ENCODE measurements at regions not wholly inside any gene's neighbourhood (a gene's known extent, or its start where the extent isn't known, plus 50 kb on each side); places are given as distances from the start of the nearest gene placed in this dataset.

DNA sequence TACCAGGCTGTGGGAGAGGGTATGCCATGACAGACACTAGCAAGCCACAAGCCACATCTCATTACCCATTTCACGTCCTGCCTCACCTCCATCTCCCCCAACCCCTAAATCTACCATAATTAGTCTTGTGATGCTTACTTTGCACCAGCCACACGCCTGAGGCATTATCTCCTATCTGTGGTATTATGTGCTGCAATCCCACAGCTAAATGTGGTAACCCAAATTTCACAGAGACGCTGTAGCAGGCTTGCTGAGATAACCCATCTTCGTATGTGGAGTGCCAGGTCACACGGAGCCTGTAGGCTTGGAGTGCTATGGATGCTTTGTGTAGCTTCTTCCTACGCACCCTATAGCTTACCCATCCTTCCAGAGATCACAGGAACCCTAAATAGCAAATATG, 256.7 kb upstream of the KCNH8 start:
- DNase-seq (ENCODE audit: low spot score), result no peak
- Histone ChIP-seq H3K9me3 (ENCODE audit: control insufficient read depth in 4 of 4, low read length in 3 of 4) (no peaks in the 10 kb centered on the region), H3K4me1 (ENCODE audit: control insufficient read depth in 4 of 4, insufficient read depth in 4 of 4, low read length in 3 of 4) (no peaks in the 10 kb centered on the region), H3K9ac (ENCODE audit: low read depth in 1 of 2, low read length in 2 of 2) (no peak overlapping the region), H3K4me3 (ENCODE audit: low read depth in 1 of 3, low read length in 3 of 3) (no peak overlapping the region), H3K27ac (ENCODE audit: low read depth in 1 of 2, low read length in 2 of 2) (no peak overlapping the region), H3K27me3 (ENCODE audit: control insufficient read depth in 4 of 4, insufficient read depth in 4 of 4, low read length in 3 of 4) (peaks cover 0 to 6% (median 0%) of the 10 kb centered on the region in 4 donors), H3K36me3 (ENCODE audit: control insufficient read depth in 4 of 4, insufficient read depth in 3 of 4, low read depth in 1 of 4, low read length in 3 of 4) (no peaks in the 10 kb centered on the region)
- WGBS, result 62% methylated on average over 6 of the region's 6 CpGs
- TF ChIP-seq EGR1 (IDR thresholded peaks at IDR 0.05; ENCODE audit: low read depth in 2 of 2) (no peak), SP1 (IDR thresholded peaks at IDR 0.05) (no peak), GABPA (IDR thresholded peaks at IDR 0.05 in 1 of 2, conservative IDR thresholded peaks at IDR 0.05 in 1 of 2) (no peak), RXRA (IDR thresholded peaks at IDR 0.05) (no peak)
- TF ChIP-seq, protein P1, sequence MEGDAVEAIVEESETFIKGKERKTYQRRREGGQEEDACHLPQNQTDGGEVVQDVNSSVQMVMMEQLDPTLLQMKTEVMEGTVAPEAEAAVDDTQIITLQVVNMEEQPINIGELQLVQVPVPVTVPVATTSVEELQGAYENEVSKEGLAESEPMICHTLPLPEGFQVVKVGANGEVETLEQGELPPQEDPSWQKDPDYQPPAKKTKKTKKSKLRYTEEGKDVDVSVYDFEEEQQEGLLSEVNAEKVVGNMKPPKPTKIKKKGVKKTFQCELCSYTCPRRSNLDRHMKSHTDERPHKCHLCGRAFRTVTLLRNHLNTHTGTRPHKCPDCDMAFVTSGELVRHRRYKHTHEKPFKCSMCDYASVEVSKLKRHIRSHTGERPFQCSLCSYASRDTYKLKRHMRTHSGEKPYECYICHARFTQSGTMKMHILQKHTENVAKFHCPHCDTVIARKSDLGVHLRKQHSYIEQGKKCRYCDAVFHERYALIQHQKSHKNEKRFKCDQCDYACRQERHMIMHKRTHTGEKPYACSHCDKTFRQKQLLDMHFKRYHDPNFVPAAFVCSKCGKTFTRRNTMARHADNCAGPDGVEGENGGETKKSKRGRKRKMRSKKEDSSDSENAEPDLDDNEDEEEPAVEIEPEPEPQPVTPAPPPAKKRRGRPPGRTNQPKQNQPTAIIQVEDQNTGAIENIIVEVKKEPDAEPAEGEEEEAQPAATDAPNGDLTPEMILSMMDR (IDR thresholded peaks at IDR 0.05; ENCODE audit: low read depth, low read length, missing input control), result no peak

DNA sequence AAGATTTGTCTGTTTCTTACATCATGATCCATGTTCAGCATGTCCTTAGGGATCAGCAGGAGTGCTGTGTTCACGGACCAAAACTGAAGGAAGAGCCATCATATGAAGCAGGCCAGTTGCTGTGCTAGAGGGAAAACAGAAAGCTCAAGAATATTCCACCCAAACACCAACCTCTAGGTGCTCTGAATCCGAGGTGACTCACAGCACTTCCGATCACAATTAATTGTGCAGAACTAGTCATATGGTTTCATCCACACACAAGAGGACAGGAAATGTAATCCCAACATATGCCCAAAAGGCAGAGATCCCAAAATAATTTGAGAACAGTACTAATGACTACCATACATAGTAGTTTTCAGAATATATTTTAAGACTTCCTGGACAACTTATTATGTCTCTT, 257.9 kb upstream of the KCNH8 start:
- no peak overlapping the region for H3K9ac ChIP-seq (ENCODE audit: low read depth in 1 of 2, low read length in 2 of 2)
- TF ChIP-seq RXRA (IDR thresholded peaks at IDR 0.05) (no peak), HNF4A (conservative IDR thresholded peaks at IDR 0.05) (no peak), TAF1 (conservative IDR thresholded peaks at IDR 0.05) (no peak), SP1 (IDR thresholded peaks at IDR 0.05) (no peak), FOXA1 (IDR thresholded peaks at IDR 0.05) (no peak), NR2F2 (IDR thresholded peaks at IDR 0.05) (no peak), FOXA2 (IDR thresholded peaks at IDR 0.05) (no peak), EGR1 (IDR thresholded peaks at IDR 0.05; ENCODE audit: low read depth in 2 of 2) (no peak), HNF4G (IDR thresholded peaks at IDR 0.05) (no peak), RAD21 (IDR thresholded peaks at IDR 0.05) (no peak), GABPA (IDR thresholded peaks at IDR 0.05 in 1 of 2, conservative IDR thresholded peaks at IDR 0.05 in 1 of 2) (no peak), YY1 (IDR thresholded peaks at IDR 0.05) (no peak), JUND (IDR thresholded peaks at IDR 0.05) (no peak)
- TF ChIP-seq, protein P2, sequence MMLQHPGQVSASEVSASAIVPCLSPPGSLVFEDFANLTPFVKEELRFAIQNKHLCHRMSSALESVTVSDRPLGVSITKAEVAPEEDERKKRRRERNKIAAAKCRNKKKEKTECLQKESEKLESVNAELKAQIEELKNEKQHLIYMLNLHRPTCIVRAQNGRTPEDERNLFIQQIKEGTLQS (IDR thresholded peaks at IDR 0.05), result no peak
- TF ChIP-seq, protein P3, sequence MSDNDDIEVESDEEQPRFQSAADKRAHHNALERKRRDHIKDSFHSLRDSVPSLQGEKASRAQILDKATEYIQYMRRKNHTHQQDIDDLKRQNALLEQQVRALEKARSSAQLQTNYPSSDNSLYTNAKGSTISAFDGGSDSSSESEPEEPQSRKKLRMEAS (IDR thresholded peaks at IDR 0.05), result no peak
- TF ChIP-seq, protein P4, sequence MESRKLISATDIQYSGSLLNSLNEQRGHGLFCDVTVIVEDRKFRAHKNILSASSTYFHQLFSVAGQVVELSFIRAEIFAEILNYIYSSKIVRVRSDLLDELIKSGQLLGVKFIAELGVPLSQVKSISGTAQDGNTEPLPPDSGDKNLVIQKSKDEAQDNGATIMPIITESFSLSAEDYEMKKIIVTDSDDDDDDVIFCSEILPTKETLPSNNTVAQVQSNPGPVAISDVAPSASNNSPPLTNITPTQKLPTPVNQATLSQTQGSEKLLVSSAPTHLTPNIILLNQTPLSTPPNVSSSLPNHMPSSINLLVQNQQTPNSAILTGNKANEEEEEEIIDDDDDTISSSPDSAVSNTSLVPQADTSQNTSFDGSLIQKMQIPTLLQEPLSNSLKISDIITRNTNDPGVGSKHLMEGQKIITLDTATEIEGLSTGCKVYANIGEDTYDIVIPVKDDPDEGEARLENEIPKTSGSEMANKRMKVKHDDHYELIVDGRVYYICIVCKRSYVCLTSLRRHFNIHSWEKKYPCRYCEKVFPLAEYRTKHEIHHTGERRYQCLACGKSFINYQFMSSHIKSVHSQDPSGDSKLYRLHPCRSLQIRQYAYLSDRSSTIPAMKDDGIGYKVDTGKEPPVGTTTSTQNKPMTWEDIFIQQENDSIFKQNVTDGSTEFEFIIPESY (IDR thresholded peaks at IDR 0.05), result no peak
- TF ChIP-seq, protein P5, sequence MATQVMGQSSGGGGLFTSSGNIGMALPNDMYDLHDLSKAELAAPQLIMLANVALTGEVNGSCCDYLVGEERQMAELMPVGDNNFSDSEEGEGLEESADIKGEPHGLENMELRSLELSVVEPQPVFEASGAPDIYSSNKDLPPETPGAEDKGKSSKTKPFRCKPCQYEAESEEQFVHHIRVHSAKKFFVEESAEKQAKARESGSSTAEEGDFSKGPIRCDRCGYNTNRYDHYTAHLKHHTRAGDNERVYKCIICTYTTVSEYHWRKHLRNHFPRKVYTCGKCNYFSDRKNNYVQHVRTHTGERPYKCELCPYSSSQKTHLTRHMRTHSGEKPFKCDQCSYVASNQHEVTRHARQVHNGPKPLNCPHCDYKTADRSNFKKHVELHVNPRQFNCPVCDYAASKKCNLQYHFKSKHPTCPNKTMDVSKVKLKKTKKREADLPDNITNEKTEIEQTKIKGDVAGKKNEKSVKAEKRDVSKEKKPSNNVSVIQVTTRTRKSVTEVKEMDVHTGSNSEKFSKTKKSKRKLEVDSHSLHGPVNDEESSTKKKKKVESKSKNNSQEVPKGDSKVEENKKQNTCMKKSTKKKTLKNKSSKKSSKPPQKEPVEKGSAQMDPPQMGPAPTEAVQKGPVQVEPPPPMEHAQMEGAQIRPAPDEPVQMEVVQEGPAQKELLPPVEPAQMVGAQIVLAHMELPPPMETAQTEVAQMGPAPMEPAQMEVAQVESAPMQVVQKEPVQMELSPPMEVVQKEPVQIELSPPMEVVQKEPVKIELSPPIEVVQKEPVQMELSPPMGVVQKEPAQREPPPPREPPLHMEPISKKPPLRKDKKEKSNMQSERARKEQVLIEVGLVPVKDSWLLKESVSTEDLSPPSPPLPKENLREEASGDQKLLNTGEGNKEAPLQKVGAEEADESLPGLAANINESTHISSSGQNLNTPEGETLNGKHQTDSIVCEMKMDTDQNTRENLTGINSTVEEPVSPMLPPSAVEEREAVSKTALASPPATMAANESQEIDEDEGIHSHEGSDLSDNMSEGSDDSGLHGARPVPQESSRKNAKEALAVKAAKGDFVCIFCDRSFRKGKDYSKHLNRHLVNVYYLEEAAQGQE (IDR thresholded peaks at IDR 0.05), result no peak
- TF ChIP-seq, protein P1 (IDR thresholded peaks at IDR 0.05; ENCODE audit: low read depth, low read length, missing input control), result no peak
- H3K4me3 ChIP-seq (ENCODE audit: low read depth in 1 of 3, low read length in 3 of 3), result no peak overlapping the region
- no peak for DNase-seq (ENCODE audit: low spot score)
- no peaks in the 10 kb centered on the region for H3K4me1 ChIP-seq (ENCODE audit: control insufficient read depth in 4 of 4, insufficient read depth in 4 of 4, low read length in 3 of 4)
- H3K36me3 ChIP-seq (ENCODE audit: control insufficient read depth in 4 of 4, insufficient read depth in 3 of 4, low read depth in 1 of 4, low read length in 3 of 4), result no peaks in the 10 kb centered on the region
- peaks cover 0 to 6% (median 0%) of the 10 kb centered on the region in 4 donors for H3K27me3 ChIP-seq (ENCODE audit: control insufficient read depth in 4 of 4, insufficient read depth in 4 of 4, low read length in 3 of 4)
- 70% methylated on average over 3 of the region's 3 CpGs for WGBS
- no peaks in the 10 kb centered on the region for H3K9me3 ChIP-seq (ENCODE audit: control insufficient read depth in 4 of 4, low read length in 3 of 4)
- no peak overlapping the region for H3K27ac ChIP-seq (ENCODE audit: low read depth in 1 of 2, low read length in 2 of 2)

Measured in liver (tissue), 8 donors.